ENCODE measurements at regions not wholly inside any gene's neighbourhood (a gene's known extent, or its start where the extent isn't known, plus 50 kb on each side); places are given as distances from the start of the nearest gene placed in this dataset.

DNA sequence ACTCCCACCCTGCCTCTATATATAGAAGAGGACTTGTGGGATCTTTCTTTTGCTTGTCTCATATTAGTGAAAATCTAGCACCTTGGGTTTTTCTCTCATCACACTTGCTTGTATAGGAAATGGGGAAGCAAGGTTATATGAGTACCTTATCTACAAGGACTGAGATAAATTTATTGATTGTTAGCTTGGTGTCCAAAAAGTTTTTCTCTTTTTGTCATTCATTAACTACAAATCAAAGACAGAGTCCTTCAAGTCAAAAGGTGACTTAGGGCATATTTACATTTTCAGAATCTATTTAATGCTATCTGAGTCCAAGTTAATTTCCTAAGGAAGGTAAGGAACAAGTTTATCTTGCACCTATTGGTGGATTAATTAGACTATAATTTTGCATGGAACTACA lies 92.7 kb downstream of the SNAPC1 start:
- no peak overlapping the region for H3K9ac ChIP-seq (ENCODE audit: extremely low read depth, insufficient read length, low read length)
- Mint-ChIP-seq H3K4me3 (no peak overlapping the region), H3K27ac (no peak overlapping the region), H3K9me3 (no peaks in the 10 kb centered on the region; a peak in 2 of 5 replicates), H3K4me1 (peaks cover under 1% of the 10 kb centered on the region in 2 experiments; a peak in 1 of 4 replicates), H3K36me3 (ENCODE audit: insufficient read depth in 1 of 3, low read depth in 3 of 3) (no peaks in the 10 kb centered on the region), H3K27me3 (ENCODE audit: low read depth) (no peaks in the 10 kb centered on the region)
- H3K14ac ChIP-seq (ENCODE audit: insufficient read depth, low read length) = no peak overlapping the region
- no peak overlapping the region for H3K23ac ChIP-seq (ENCODE audit: insufficient read length, low read depth, low read length)
- H2BK12ac ChIP-seq (ENCODE audit: insufficient read length, low read depth, low read length) = no peak overlapping the region
- no peak overlapping the region for H2AFZ ChIP-seq (ENCODE audit: low read length)
- no peak overlapping the region for H3K27ac ChIP-seq (ENCODE audit: insufficient read length, low read depth, low read length)
- H4K91ac ChIP-seq (ENCODE audit: insufficient read length, low read depth, low read length) = no peak overlapping the region
- H2BK120ac ChIP-seq (ENCODE audit: low read depth, low read length, poor library complexity, severe bottlenecking) = no peak overlapping the region
- no peaks in the 10 kb centered on the region for H3K4me1 ChIP-seq (ENCODE audit: insufficient read depth, low read length)
- H3K4me2 ChIP-seq (ENCODE audit: insufficient read depth, insufficient read length, low read length) = no peak overlapping the region
- H2AK5ac ChIP-seq (ENCODE audit: insufficient read length, low read length) = no peak overlapping the region
- H4K5ac ChIP-seq (ENCODE audit: insufficient read length, low read depth, low read length) = no peak overlapping the region
- no peak overlapping the region for H3K4ac ChIP-seq (ENCODE audit: low read depth, low read length)
- DNase-seq = no peak
- H3K9me3 ChIP-seq (ENCODE audit: control insufficient read depth, low read depth, low read length) = no peaks in the 10 kb centered on the region
- no peak overlapping the region for H3K56ac ChIP-seq (ENCODE audit: insufficient read length, low read depth, low read length)
- H4K20me1 ChIP-seq (ENCODE audit: control insufficient read depth, insufficient read depth, insufficient read length) = no peaks in the 10 kb centered on the region
- H3K27me3 ChIP-seq (ENCODE audit: insufficient read depth, low read length) = no peaks in the 10 kb centered on the region
- no peaks in the 10 kb centered on the region for H3K23me2 ChIP-seq (ENCODE audit: insufficient read length, low read depth, low read length, poor library complexity, severe bottlenecking)
- no peak overlapping the region for H3T11ph ChIP-seq (ENCODE audit: low read length)
- no peaks in the 10 kb centered on the region for H3K79me1 ChIP-seq (ENCODE audit: insufficient read depth, low read depth, low read length, poor library complexity, severe bottlenecking)
- no peaks in the 10 kb centered on the region for H3K79me2 ChIP-seq (ENCODE audit: insufficient read depth, low read length)
- no peak overlapping the region for H2BK20ac ChIP-seq (ENCODE audit: low read depth, low read length, poor library complexity, severe bottlenecking)
- H3K18ac ChIP-seq (ENCODE audit: insufficient read length, low read depth, low read length) = no peak overlapping the region
- H2BK5ac ChIP-seq (ENCODE audit: insufficient read length, low read length) = no peak overlapping the region
- H2BK15ac ChIP-seq (ENCODE audit: low read depth, low read length) = no peak overlapping the region
- TF ChIP-seq CTCF (conservative IDR thresholded peaks at IDR 0.05) = no peak
- H4K8ac ChIP-seq (replicated peaks; ENCODE audit: insufficient read length, low read depth, low read length) = no peak overlapping the region

All from H9 (cell line).